ENCODE measurements at regions not wholly inside any gene's neighbourhood (a gene's known extent, or its start where the extent isn't known, plus 50 kb on each side); places are given as distances from the start of the nearest gene placed in this dataset.

DNA sequence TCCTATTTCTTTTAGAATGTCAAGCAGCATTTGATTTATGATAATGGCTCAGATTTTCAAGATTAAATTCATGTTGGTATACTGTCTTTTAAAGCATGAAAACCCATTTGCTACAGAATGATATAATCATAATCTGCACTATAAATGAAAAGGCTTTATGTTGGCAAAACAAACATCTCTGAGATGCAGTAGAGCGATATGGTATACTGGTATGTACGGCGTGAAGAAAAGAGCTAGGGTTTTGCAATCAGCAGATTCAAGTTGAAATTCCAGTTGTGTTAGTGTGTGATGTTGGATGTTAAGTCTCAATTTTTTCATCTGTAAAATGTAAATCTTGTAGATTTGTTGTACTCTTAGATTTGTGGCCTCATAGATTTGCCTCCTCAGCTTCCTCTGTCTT is 53.2 kb upstream of the DYRK2 start:
- DNase-seq (ENCODE audit: low read depth, low spot score): no peak
- no peaks in the 10 kb centered on the region for H4K20me1 ChIP-seq (replicated peaks; ENCODE audit: control insufficient read depth, extremely low read depth, insufficient read depth, low read length)
- H3K79me2 ChIP-seq (ENCODE audit: control insufficient read depth, insufficient read depth, low read length): no peaks in the 10 kb centered on the region
- no peak overlapping the region for H2AFZ ChIP-seq (ENCODE audit: low read depth, low read length)
- no peaks in the 10 kb centered on the region for H3K9me1 ChIP-seq (replicated peaks; ENCODE audit: control insufficient read depth, extremely low read depth, insufficient read depth, low read length)
- H3K27ac ChIP-seq (ENCODE audit: insufficient read depth, low read depth, low read length): no peak overlapping the region
- intact Hi-C loops (cut with micrococcal nuclease) (no loop called here), dilution Hi-C loops (cut with MboI; ENCODE audit: extremely low pct_ligation_motif_present, low sequenced_read_pairs) (no loop called here)
- H3K4me1 ChIP-seq (ENCODE audit: control insufficient read depth, extremely low read depth, insufficient read depth, low read length): no peaks in the 10 kb centered on the region
- no TSS peak for BruUV-seq (replicated peaks)
- TF ChIP-seq GATA2 (IDR thresholded peaks at IDR 0.05; ENCODE audit: insufficient read depth, insufficient read length, low read depth, low read length) (no peak), FOS (IDR thresholded peaks at IDR 0.05; ENCODE audit: borderline replicate concordance, insufficient read depth, low read length) (no peak), JUN (IDR thresholded peaks at IDR 0.05; ENCODE audit: borderline replicate concordance, insufficient read depth, insufficient read length, low read depth) (no peak), POLR2AphosphoS5 (IDR thresholded peaks at IDR 0.05; ENCODE audit: insufficient read depth, low read depth, low read length) (no peak), EZH2 (IDR thresholded peaks at IDR 0.05; ENCODE audit: borderline replicate concordance, low read depth, low read length, severe bottlenecking) (no peak), POLR2A (IDR thresholded peaks at IDR 0.05; ENCODE audit: low read depth, low read length) (no peak), MYC (IDR thresholded peaks at IDR 0.05; ENCODE audit: low read depth, low read length) (no peak)
- TF ChIP-seq, protein P1, sequence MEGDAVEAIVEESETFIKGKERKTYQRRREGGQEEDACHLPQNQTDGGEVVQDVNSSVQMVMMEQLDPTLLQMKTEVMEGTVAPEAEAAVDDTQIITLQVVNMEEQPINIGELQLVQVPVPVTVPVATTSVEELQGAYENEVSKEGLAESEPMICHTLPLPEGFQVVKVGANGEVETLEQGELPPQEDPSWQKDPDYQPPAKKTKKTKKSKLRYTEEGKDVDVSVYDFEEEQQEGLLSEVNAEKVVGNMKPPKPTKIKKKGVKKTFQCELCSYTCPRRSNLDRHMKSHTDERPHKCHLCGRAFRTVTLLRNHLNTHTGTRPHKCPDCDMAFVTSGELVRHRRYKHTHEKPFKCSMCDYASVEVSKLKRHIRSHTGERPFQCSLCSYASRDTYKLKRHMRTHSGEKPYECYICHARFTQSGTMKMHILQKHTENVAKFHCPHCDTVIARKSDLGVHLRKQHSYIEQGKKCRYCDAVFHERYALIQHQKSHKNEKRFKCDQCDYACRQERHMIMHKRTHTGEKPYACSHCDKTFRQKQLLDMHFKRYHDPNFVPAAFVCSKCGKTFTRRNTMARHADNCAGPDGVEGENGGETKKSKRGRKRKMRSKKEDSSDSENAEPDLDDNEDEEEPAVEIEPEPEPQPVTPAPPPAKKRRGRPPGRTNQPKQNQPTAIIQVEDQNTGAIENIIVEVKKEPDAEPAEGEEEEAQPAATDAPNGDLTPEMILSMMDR (IDR thresholded peaks at IDR 0.05; ENCODE audit: extremely low read depth in 1 of 2, insufficient read depth in 1 of 2, low read depth in 1 of 2, low read length in 2 of 2): no peak
- TF ChIP-seq, protein P2, sequence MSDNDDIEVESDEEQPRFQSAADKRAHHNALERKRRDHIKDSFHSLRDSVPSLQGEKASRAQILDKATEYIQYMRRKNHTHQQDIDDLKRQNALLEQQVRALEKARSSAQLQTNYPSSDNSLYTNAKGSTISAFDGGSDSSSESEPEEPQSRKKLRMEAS (IDR thresholded peaks at IDR 0.05; ENCODE audit: insufficient read depth, insufficient read length): no peak
- no peak overlapping the region for H3K4me2 ChIP-seq (ENCODE audit: insufficient read depth, low read length)
- ChIA-PET CTCF (no interaction called here), POLR2A (no interaction called here)
- FAIRE-seq: no peak
- H3K27me3 ChIP-seq (ENCODE audit: control insufficient read depth in 2 of 2, insufficient read depth in 2 of 2, low read length in 2 of 2): no peaks in the 10 kb centered on the region
- H3K4me3 ChIP-seq (replicated peaks in 1 of 3; ENCODE audit: insufficient read depth in 1 of 3, low read depth in 1 of 3, low read length in 3 of 3): no peak overlapping the region
- no peak overlapping the region for H3K9ac ChIP-seq (replicated peaks; ENCODE audit: extremely low read depth, insufficient read depth, low read length)
- H3K36me3 ChIP-seq (ENCODE audit: control insufficient read depth in 2 of 2, extremely low read depth in 1 of 2, insufficient read depth in 2 of 2, low read length in 2 of 2): no peaks in the 10 kb centered on the region
- no peaks in the 10 kb centered on the region for H3K9me3 ChIP-seq (replicated peaks; ENCODE audit: control insufficient read depth, insufficient read depth, low read length)
